Head of caudate nucleus (tissue), 42 donors: ENCODE measurements at regions not wholly inside any gene's neighbourhood (a gene's known extent, or its start where the extent isn't known, plus 50 kb on each side); places are given as distances from the start of the nearest gene placed in this dataset.
A peak's percentile ranks its signal among the peaks of the same experiment; 100 is the strongest.

Experiments used
- DNase-seq, 42 donors: peaks; one replicate each; pipeline versions ENCODE4 v3.0.0 to v3.0.0-alpha.2; 2020 to 2021; ENCODE audit warnings: mixed read lengths in 7 of 42
- intact Hi-C: fragments of 100-400 bp; cut with DNase I; formaldehyde crosslinking; loops from one replicate; pipeline ENCODE4 v1.15.0; 2022

DNA sequence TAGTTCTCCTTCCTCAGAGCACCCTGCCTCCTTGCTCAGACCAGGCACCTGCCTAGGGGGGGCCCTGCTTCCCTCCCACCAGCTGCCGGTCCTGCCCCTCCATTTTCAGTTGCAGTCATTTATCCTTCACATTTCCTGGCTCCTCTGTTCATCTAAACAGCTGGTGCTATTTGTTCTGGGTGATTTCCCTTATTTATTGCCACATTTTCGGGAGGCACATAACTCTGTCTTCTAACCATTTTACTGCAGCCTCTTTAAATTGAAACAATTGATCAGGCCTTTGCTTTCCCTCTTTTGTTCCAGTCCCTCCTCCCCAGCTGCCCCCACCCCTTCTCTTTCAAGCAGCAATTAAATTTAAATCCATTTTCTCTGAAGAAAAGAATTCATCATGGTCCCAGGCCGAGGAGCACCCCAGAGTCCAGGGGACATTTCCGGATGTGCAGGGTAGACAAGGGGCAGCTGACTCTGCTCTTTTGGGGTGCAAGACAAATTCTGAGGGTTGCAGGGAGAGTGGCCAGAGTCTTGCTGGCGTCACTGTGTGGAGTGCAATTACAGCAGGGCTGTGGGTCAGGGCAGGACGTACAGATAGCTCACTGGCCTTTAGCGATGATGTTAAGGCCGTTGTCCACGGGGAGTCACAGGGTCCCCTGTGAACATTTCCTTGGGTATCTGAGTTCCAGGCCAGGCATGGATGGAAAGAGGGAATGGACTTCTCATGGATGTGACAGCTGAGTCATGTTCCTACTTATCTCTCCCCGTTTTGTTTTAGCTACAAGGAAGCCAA, 476.4 kb downstream of the TBC1D22A start:
- intact Hi-C loops, result no loop called here
- DNase-seq, result no peak

DNA sequence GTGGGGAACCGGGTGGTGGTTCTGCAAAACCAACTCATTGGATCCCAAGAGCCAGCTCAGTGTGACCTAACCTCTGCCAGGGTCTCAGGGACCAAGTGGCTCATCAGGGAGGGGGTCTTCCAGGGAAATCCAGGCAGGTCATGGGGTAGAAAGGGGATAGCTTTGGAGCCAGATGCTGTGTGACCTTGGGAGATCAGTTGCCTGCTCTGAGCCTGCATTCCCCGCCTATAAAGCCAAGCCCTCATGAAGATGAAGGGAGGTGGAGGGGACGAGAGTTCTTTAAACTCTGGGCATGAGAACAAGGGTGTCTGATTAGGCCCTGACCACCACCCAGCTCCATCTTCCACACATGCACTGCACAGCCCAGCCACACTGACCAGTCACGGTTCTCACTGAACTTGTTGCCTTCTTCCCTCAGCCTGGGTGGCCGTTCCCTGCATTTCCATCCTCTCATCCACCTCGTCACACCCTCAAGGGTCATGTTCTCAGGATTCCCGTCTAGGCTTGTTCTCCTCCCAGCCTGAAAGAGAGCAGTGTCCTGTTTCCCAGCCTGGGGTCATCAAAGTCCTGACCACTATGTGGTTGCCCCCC, 475.5 kb downstream of the TBC1D22A start:
- no peak for DNase-seq
- intact Hi-C loops, result no loop called here

DNA sequence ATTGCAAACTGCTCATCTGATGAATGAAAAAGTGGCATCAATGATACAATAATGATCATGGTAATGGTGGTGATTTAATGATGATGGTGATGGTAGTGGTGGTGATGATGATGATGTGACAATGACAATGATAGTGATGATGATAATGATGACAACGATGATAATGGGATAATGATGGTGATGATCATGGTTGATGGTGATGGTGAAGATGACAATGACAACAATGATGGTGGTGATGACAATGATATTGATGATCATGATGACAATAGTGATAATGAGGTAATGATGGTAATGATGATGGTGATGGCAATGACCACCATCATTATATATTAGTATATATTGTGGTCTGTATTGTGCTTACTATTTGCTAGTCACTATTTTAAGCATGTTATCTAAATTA, 474.3 kb downstream of the TBC1D22A start:
- no peak for DNase-seq
- intact Hi-C loops, result no loop called here

DNA sequence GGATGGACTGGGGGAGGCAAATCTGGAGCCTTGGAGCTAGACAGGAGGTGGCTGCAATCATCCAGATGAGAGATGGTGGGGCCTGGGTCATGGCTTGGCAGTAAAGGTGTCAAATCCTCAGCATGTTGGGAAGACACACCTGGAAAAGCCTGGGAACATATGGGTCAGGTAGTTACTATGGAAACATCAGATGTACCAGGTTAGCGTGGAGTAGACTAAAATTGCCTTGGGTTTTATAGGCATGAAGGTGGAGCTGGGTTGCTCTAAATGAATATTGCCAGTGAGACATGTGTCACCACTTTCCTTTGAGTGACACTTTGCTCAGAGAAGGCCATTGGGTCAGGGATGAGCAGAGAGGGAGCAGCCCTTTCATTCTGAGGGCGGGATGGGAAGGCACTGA, 473.7 kb downstream of the TBC1D22A start:
- peak in 2 of 42 donors; percentile 13 to 25 for DNase-seq
- intact Hi-C loops, result no loop called here

DNA sequence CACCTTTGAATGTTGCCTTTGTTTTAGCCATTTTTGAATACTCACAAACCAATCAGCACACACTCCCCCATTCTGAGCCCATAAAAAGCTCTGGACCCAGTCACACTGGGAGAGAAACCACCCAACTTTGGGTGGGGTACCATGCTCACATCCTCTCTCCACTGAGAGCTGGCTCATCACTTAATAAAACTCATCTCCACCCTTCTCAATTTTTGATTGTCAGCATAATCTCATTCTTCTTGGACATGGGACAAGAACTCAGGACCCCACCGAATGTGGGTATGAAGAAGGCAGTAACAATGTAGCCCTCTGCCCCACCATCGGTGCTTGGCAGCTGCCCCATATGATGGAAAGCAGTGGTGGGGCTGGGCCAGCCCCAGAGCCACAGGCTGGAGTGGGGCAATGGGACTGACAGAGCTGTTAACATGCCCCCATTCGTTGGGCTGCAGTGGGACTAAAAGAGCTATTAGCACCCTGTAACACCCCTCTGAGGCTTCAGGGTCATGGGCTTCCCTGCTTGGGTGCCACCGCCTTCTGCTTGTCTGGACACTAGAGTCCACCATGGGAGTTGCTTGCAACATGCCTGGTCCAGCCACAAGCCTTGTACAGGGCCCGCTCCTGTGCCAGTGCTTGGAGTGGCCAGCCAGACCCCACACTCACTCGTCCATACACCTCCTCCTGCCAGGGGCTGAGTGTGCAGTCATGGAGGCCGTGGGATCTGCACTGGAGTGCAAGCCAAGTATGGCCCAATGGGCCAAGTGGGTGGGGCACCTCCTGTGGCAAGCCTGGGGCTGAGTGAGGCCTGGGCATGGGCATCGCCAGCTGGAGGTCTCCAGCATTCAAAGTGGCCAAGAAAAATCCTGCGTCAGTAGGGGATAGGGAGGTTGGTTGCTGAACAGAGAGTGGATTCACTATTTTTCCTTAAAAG, 471.1 kb downstream of the TBC1D22A start:
- intact Hi-C loops, result no loop called here
- DNase-seq, result peak in 2 of 42 donors; percentile 12 to 32

DNA sequence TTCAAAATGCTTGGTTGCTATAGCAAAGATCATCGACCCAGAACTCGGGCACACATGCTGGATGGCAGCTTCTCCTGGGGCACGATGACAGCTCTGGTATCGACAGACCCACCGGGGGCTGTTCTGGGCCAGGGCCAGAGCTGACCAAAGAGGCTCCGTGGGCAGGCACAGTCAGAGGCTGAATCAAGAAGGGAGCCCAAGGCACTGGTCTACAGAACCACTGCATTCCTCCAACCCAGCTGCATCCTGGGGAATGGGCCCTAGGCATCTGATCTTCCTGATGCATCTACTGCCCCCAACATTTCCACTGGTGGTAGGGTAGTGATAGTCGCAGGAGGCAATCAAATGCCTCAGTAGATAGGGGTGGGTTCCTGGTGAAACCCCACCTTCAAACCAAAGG, 470.3 kb downstream of the TBC1D22A start:
- intact Hi-C loops, result no loop called here
- no peak for DNase-seq

DNA sequence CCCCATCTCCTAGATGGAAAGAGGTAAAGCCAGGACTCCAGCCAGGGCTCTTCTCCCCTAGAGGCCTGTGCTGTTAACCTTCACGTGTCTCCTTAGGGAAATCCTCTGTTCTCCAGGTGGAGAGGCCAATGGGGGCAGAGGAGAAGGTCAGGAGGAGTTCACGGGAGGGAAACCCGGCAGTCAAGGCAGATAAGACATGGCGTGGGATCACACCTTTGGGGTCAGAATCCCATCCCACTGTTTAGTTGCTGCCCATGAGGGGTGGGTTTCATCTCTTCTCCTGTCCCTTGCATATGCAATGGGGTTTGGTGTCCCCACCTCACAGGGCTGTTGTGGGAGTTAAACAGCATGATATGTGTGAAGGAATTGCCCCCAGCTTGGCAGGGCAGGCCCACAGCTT, 469.7 kb downstream of the TBC1D22A start:
- intact Hi-C loops, result no loop called here
- no peak for DNase-seq

DNA sequence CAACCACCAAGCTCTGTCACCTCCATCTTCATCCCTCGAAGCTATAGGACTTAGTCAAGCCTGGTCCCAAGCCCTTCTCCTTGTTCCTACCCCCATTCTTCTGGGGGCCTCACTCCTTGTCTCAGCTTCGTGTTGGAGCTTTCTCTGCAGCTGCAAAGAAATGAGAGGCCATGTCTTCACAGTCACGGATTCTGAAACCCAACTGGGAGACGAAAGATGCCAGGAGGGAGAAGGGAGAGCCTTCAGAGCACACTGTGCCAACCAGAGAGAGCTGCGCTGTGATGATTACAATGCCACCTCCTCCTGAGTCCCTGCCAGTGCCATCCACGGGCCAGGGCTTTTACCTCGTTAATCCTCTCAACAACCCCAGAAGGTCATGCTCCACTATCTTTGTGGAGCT, 469.3 kb downstream of the TBC1D22A start:
- intact Hi-C loops, result no loop called here

DNA sequence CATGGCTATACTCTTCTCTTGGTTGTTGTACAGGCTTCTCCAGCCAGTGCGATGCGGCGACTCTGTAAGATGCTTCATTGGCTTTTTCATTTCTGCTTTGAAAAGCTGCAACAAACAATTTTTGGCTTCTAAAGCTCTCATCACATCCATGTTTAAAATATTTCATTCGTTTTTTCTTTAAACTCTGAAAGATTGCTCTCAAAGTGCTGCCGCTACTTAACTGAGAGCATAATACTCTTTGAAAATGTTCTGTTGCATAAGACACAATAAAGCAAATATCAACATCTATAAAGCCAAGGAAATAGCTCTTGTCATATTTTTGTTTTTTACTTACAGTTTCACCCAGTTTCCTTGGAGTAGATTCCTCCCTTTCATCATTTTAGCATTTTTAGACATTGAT, 468.3 kb downstream of the TBC1D22A start:
- DNase-seq, result peak in 1 of 42 donors; percentile 27
- intact Hi-C loops, result no loop called here

More for the DNA sequence above, 469.3 kb downstream of the TBC1D22A start:
- DNase-seq, result no peak

DNA sequence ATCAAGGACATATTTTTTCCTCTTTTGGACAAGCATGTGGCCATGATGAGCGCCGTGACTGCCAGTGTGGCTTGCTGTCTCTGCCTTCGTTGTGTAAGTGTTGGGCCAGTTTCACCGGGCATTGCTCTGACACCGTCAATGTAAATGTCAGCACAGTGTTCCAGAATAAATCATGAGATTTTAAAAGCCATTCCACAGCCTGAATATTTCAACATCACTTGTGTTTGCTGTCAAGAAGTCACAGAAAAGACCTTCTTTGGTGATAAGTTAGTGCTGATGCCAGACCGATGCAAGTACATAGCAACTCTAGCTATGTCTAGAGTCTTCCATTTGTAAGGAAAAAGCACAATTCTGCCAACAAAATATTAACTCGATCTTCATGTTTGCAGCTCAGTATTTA, 467.8 kb downstream of the TBC1D22A start:
- DNase-seq, result peak in 1 of 42 donors; percentile 29
- intact Hi-C loops, result no loop called here

DNA sequence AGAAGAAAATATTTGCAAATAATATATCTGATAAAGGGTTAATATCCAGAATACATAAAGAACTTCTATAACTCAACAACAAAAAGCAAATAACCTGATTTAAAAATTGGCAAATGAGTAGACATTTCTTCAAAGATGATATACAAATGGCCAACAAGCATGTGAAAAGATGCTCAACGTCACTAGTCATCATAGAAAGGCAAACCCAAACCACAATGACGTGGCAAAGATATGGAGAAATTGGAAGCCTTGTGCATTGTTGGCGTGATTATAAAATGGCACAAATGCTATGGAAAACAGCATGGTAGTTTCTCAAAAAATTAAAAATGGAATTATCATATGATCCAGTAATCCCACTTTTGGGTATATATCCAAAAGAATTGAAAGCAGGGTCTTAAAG, 466.3 kb downstream of the TBC1D22A start:
- intact Hi-C loops, result no loop called here
- DNase-seq, result no peak

DNA sequence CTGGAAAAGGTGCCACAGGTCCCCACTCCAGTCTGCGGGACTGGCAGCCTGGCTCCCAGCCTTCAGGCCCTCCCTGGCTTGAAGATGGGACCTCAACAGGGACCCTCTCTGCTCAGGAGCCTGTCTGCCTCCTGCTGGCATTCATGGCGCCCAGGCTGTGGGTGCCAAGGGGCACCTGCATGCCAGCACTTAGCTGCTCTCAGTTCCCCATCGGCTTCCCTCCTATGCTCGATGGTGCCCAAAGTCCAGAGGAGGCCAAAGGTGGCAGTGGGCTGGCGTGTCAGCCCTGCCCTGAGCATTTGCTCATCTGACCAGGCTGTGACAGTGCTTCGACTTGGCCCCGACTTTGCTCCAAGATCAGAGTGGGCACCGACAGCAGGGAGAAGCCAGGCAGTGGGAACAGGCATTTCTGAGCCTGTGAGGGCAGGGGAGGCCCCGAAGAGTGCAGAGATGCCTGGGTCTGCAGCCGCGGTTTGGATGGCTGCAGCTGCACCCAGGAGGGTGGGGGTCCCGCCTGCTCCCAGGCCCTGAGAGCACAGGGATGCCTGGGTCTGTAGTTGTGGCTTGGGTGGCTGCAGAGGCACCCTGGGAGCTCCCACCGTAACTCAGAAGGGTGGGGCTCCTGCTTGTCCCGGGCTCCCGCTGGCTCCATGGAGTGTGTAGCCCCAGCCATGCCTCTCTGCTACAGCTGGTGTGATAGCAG, 463.6 kb downstream of the TBC1D22A start:
- peak in 3 of 42 donors; percentile 8 to 22 (median 22) for DNase-seq

DNA sequence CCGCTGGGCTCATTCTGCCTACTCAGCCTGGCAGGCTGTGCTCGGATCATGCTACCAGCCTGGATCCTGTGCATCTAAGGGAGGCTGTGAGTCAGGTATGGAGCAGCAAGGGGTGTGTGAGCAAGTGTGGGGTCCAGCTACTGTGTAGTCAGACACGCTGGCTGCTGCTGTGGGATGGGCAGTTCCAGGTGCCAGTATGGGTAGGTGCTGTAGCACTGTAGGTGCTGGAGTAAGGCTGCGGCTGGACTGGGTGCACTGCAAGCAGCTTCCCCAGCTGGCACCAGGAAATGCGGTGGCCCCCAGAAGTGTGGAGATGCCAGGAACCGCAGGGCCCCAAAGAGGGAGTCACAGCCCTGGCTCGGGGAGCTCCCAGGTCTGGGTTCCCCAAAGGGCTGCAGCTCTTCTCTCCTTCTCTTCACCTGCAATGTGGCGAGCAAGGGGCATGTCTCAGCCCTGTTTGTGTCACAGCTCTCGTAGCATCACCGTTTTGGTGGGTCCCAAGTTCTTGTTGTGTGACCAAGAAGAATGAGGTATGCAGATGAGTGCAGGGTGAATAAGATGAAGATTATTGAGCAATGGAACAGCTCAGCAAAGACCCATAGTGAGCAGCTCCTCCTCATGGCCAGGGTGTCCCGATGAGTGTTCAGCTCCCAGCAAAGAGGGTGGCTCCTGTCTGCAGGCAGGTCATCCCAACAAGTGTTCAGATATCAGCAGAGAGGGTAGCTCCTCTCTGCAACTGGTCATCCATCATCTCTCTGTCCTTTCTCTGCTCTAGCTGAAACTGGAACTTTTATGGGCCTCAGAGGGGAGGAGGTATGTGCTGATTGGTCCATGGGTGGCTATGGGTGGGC, 462.9 kb downstream of the TBC1D22A start:
- intact Hi-C loops, result no loop called here
- peak in 3 of 42 donors; percentile 9 to 37 (median 22) for DNase-seq

More for the DNA sequence above, 463.6 kb downstream of the TBC1D22A start:
- intact Hi-C loops, result no loop called here
